Activated CD4-positive, CD25-positive, alpha-beta regulatory T cell treated with anti-CD3 and anti-CD28 coated beads, Interleukin-2, amount 50 U/mL, for 72 hours (primary cell): ENCODE measurements at regions not wholly inside any gene's neighbourhood (a gene's known extent, or its start where the extent isn't known, plus 50 kb on each side); places are given as distances from the start of the nearest gene placed in this dataset.

Source experiments
- DNase-seq: peaks from one replicate; pipeline ENCODE4 v3.0.0; 2021

- no peak for DNase-seq
Measured at GRCh38 chr19:30130356-30131122, 188.5 kb downstream of the URI1 start.

- no peak for DNase-seq
Measured at GRCh38 chr19:30131246-30131645, 189.2 kb downstream of the URI1 start.

GRCh38 chr19:30131722-30132291, 189.8 kb downstream of the URI1 start:
- DNase-seq: no peak

GRCh38 chr19:30132343-30133075, 190.5 kb downstream of the URI1 start:
- no peak for DNase-seq

- DNase-seq: no peak
Measured at GRCh38 chr19:30133803-30134202, 191.8 kb downstream of the URI1 start.

GRCh38 chr19:30135093-30135757, 193.2 kb downstream of the URI1 start:
- no peak for DNase-seq

- no peak for DNase-seq
Measured at GRCh38 chr19:30135797-30136196, 193.8 kb downstream of the URI1 start.

- no peak for DNase-seq
Measured at GRCh38 chr19:30136611-30137195, 194.7 kb downstream of the URI1 start.

- DNase-seq: no peak
Measured at GRCh38 chr19:30137747-30138146, 195.7 kb downstream of the URI1 start.

- no peak for DNase-seq
Measured at GRCh38 chr19:30144242-30144758, 202.3 kb downstream of the URI1 start.

- no peak for DNase-seq
Measured at GRCh38 chr19:30144802-30145201, 202.8 kb downstream of the URI1 start.

GRCh38 chr19:30145467-30145866, 203.4 kb downstream of the URI1 start:
- DNase-seq: no peak

- no peak for DNase-seq
Measured at GRCh38 chr19:30146346-30146745, 204.3 kb downstream of the URI1 start.

GRCh38 chr19:30148039-30148790, 206.2 kb downstream of the URI1 start:
- no peak for DNase-seq

GRCh38 chr19:30148803-30149202, 206.8 kb downstream of the URI1 start:
- no peak for DNase-seq

- no peak for DNase-seq
Measured at GRCh38 chr19:30149300-30149699, 207.3 kb downstream of the URI1 start.

GRCh38 chr19:30150626-30151025, 208.6 kb downstream of the URI1 start:
- no peak for DNase-seq

GRCh38 chr19:30151081-30151480, 209.0 kb downstream of the URI1 start:
- DNase-seq: no peak

- DNase-seq: no peak
Measured at GRCh38 chr19:30152510-30153291, 210.7 kb downstream of the URI1 start.

GRCh38 chr19:30153326-30154210, 211.5 kb downstream of the URI1 start:
- no peak for DNase-seq
